Heart left ventricle (tissue), 16 donors: ENCODE measurements at regions not wholly inside any gene's neighbourhood (a gene's known extent, or its start where the extent isn't known, plus 50 kb on each side); places are given as distances from the start of the nearest gene placed in this dataset.

Experiments used
- ATAC-seq, 4 donors: fragments of 200-7000 bp; cut with Tn5 transposase; one replicate each; pipeline ENCODE4 v1.9.1; 2020 to 2022; ENCODE audit warnings: moderate library complexity in 4 of 4, mild to moderate bottlenecking in 3 of 4, moderate number of reproducible peaks in 1 of 4
- DNase-seq, 5 donors: peaks; one replicate each; pipeline ENCODE4 v3.0.0-alpha.2; 2020
- H3K27ac ChIP-seq, 12 donors: fragments of 200-600 bp; sonication (generic) in 4 of 12; one replicate each; pipeline versions ENCODE4 v1.5.0 to v1.8.0; 2016 to 2022; ENCODE audit warnings: mild to moderate bottlenecking in 2 of 12
- H3K27me3 ChIP-seq, 9 donors: fragments of 200-600 bp; sonication (generic) in 2 of 9; one replicate each; pipeline versions ENCODE4 v1.5.1 to v1.8.0; 2016 to 2022; ENCODE audit warnings: mild to moderate bottlenecking in 3 of 9
- H3K36me3 ChIP-seq, 9 donors: fragments of 200-600 bp; sonication (generic) in 2 of 9; one replicate each; pipeline versions ENCODE4 v1.5.0 to v1.8.0; 2018 to 2022; ENCODE audit warnings: mild to moderate bottlenecking in 2 of 9
- H3K4me1 ChIP-seq, 12 donors: fragments of 200-600 bp; sonication (generic) in 4 of 12; one replicate each; pipeline versions ENCODE4 v1.5.0 to v1.8.0; 2016 to 2022; ENCODE audit warnings: mild to moderate bottlenecking in 3 of 12
- H3K4me3 ChIP-seq, 12 donors: fragments of 200-600 bp; sonication (generic) in 4 of 12; one replicate each; pipeline versions ENCODE4 v1.5.0 to v1.8.0; 2017 to 2022; ENCODE audit warnings: mild to moderate bottlenecking in 9 of 12, moderate library complexity in 4 of 12
- H3K9me3 ChIP-seq, 12 donors: fragments of 200-600 bp; sonication (generic) in 4 of 12; one replicate each; pipeline versions ENCODE4 v1.5.0 to v1.8.0; 2016 to 2022; ENCODE audit warnings: mild to moderate bottlenecking in 1 of 12
- CTCF ChIP-seq, 12 donors: fragments of 200-600 bp; sonication (generic) in 4 of 12; IDR thresholded peaks; one replicate each; pipeline versions ENCODE4 v1.5.0 to v1.8.0; 2018 to 2022; ENCODE audit warnings: antibody characterized with exemption in 12 of 12, mild to moderate bottlenecking in 5 of 12
- POLR2A ChIP-seq, 2 donors: fragments of 450-650 bp; IDR thresholded peaks; one replicate each; pipeline ENCODE4 v1.6.1; 2017; ENCODE audit warnings: antibody characterized with exemption in 2 of 2, mild to moderate bottlenecking in 2 of 2, moderate library complexity in 2 of 2
- WGBS, 4 donors: extraction: QIAGEN DNeasy Blood & Tissue Kit in 2 of 4; methylation state at CpG; one replicate each; pipeline versions ENCODE4 v1.1.5 to v1.1.7; 2013 to 2018; 5-methylcytosine and 5-hydroxymethylcytosine counted together
- intact Hi-C, 10 donors: fragments of 100-400 bp; cut with DNase I; formaldehyde crosslinking; loops; one replicate each; pipeline versions ENCODE4 v1.11.1 to v1.14.2; 2022
- donor health status: ischemic (EF 13 %, LVEDD 7.1; RV severe dilation, severe dysfunction).
- donor health status: healthy with polysubstance abuse.
- donor health status: DM: no; HTN: yes; CAD: no.
- donor health status: DM: no; HTN: no; CAD: no.
- donor health status: ischemic (EF 25% LVEDD 6.9; RV normal size, moderate dysfunction).
- donor health status: ischemic (EF 25% LVEDD 5.7; RV mildly dilated, moderate dysfunction).
- donor health status: healthy.
- donor health status: DM: yes; HTN: yes; CAD: no.
- donor health status: ischemic (EF 35%, LVEDD 5.7; RV mildly dilated, moderate dysfunction).
- donor health status: nonischemic (EF 11% LVEDD 7.7; RV severe dilation, severe dysfunction).
- donor health status: DM: yes; HTN: yes; CAD: no.
- donor health status: PGD.
- donor health status: ischemic (EF 29% LVEDD 5.4; RV normal size, mild dysfunction).
- donor health status: nonischemic (EF 23%, LVEDD 6.1; RV moderate dilation, normal function).

- ATAC-seq (no peak), DNase-seq (no peak)
- Histone ChIP-seq H3K36me3 (no peaks in the 10 kb centered on the region), H3K27ac (no peak overlapping the region), H3K4me1 (no peaks in the 10 kb centered on the region), H3K27me3 (no peaks in the 10 kb centered on the region), H3K9me3 (no peaks in the 10 kb centered on the region), H3K4me3 (no peak overlapping the region)
- TF ChIP-seq CTCF (IDR thresholded peaks at IDR 0.05) (no peak), POLR2A (IDR thresholded peaks at IDR 0.05) (no peak)
- 67 to 88% (median 73%) methylated on average over 1 of the region's 1 CpG for WGBS, 4 donors
- intact Hi-C loops = no loop called here
Observed at GRCh38 chr3:168914662-168915061, 748.9 kb downstream of the MECOM start.

- Histone ChIP-seq H3K36me3 (no peaks in the 10 kb centered on the region), H3K27me3 (no peaks in the 10 kb centered on the region), H3K27ac (no peak overlapping the region), H3K4me1 (no peaks in the 10 kb centered on the region), H3K9me3 (no peaks in the 10 kb centered on the region), H3K4me3 (no peak overlapping the region)
- no peak for DNase-seq
- no peak for TF ChIP-seq CTCF (IDR thresholded peaks at IDR 0.05)
- TF ChIP-seq POLR2A (IDR thresholded peaks at IDR 0.05) = no peak
- 81 to 91% (median 83%) methylated on average over 1 of the region's 1 CpG for WGBS, 4 donors
- intact Hi-C loops = no loop called here
- ATAC-seq = no peak
Observed at GRCh38 chr3:168909260-168909659, 754.3 kb downstream of the MECOM start.

- DNase-seq = no peak
- H3K9me3 ChIP-seq = peaks cover 0 to 27% (median 2%) of the 10 kb centered on the region in 12 donors
- H3K4me1 ChIP-seq = no peaks in the 10 kb centered on the region
- H3K27me3 ChIP-seq = no peaks in the 10 kb centered on the region
- intact Hi-C loops = no loop called here
- H3K36me3 ChIP-seq = no peaks in the 10 kb centered on the region
- H3K4me3 ChIP-seq = no peak overlapping the region
- TF ChIP-seq POLR2A (IDR thresholded peaks at IDR 0.05) = no peak
- TF ChIP-seq CTCF (IDR thresholded peaks at IDR 0.05) = no peak
- ATAC-seq = no peak
- no peak overlapping the region for H3K27ac ChIP-seq
- 93 to 100% (median 97%) methylated on average over 1 of the region's 1 CpG for WGBS, 4 donors
Observed at GRCh38 chr3:168895419-168895818, 768.1 kb downstream of the MECOM start.

- WGBS, 4 donors = 94 to 100% (median 98%) methylated on average over 2 of the region's 2 CpGs
- ATAC-seq = no peak
Observed at GRCh38 chr3:168894214-168894613, 769.3 kb downstream of the MECOM start.

GRCh38 chr3:168889666-168890065 is 773.8 kb downstream of the MECOM start:
- peaks cover 0 to 7% (median under 1%) of the 10 kb centered on the region in 12 donors for H3K4me1 ChIP-seq

More at GRCh38 chr3:168894214-168894613, 769.3 kb downstream of the MECOM start:
- Histone ChIP-seq H3K27me3 (no peaks in the 10 kb centered on the region), H3K4me3 (no peak overlapping the region), H3K4me1 (no peaks in the 10 kb centered on the region), H3K27ac (no peak overlapping the region), H3K36me3 (no peaks in the 10 kb centered on the region), H3K9me3 (peaks cover 0 to 27% (median 2%) of the 10 kb centered on the region in 12 donors)
- no peak for TF ChIP-seq POLR2A (IDR thresholded peaks at IDR 0.05)
- no peak for DNase-seq
- intact Hi-C loops = no loop called here

More at GRCh38 chr3:168889666-168890065, 773.8 kb downstream of the MECOM start:
- 46 to 100% (median 82%) methylated on average over 1 of the region's 1 CpG for WGBS, 4 donors
- DNase-seq = no peak
- Histone ChIP-seq H3K27me3 (no peaks in the 10 kb centered on the region), H3K27ac (no peak overlapping the region), H3K36me3 (no peaks in the 10 kb centered on the region), H3K9me3 (peaks cover 0 to 5% (median 0%) of the 10 kb centered on the region in 12 donors), H3K4me3 (no peak overlapping the region)
- ATAC-seq = no peak
- intact Hi-C loops = no loop called here
- TF ChIP-seq CTCF (IDR thresholded peaks at IDR 0.05) (no peak), POLR2A (IDR thresholded peaks at IDR 0.05) (no peak)
